Activated naive CD8-positive, alpha-beta T cell treated with anti-CD3 and anti-CD28 coated beads for 36 hours (primary cell): ENCODE measurements at regions not wholly inside any gene's neighbourhood (a gene's known extent, or its start where the extent isn't known, plus 50 kb on each side); places are given as distances from the start of the nearest gene placed in this dataset.

ENCODE experiments used
- DNase-seq: peaks from one replicate; pipeline ENCODE4 v3.0.0; 2021
- H3K27ac Mint-ChIP-seq: one replicate; pipeline ENCODE4 v1.8.0; 2022; ENCODE audit warnings: mild to moderate bottlenecking, moderate library complexity, mixed read lengths
- H3K27me3 Mint-ChIP-seq: one replicate; pipeline ENCODE4 v1.8.0; 2022; ENCODE audit warnings: mild to moderate bottlenecking, mixed read lengths
- H3K36me3 Mint-ChIP-seq: one replicate; pipeline ENCODE4 v1.8.0; 2021; ENCODE audit warnings: mild to moderate bottlenecking, mixed read lengths
- H3K4me1 Mint-ChIP-seq: one replicate; pipeline ENCODE4 v1.8.0; 2021; ENCODE audit warnings: mixed read lengths
- H3K4me3 Mint-ChIP-seq: one replicate; pipeline ENCODE4 v1.8.0; 2022; ENCODE audit warnings: mild to moderate bottlenecking, moderate library complexity, mixed read lengths
- H3K9me3 Mint-ChIP-seq: one replicate; pipeline ENCODE4 v1.8.0; 2022; ENCODE audit warnings: mixed read lengths

DNA sequence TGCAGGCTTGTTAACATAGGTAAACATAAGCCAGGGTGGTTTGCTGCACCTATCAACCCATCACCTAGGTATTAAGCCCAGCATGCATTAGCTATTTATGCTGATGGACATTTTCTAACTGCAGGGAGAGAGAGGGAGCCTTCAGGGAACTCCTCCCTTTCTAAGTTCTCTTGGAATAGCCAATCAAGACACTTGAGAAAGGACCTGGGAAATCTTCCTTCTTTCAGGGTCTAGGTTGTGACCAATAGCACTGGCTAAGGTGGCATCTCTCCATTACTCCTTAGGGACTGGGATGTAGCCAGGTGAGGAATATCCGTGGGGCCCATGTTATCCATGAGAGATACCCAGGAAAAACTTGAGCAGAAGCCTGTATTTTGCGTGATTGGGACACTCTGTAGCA, 849.6 kb upstream of the MAP3K7 start:
- no peaks in the 10 kb centered on the region for H3K9me3 Mint-ChIP-seq
- no peak for DNase-seq
- no peaks in the 10 kb centered on the region for H3K4me1 Mint-ChIP-seq
- H3K36me3 Mint-ChIP-seq = no peaks in the 10 kb centered on the region
- H3K27ac Mint-ChIP-seq = no peak overlapping the region
- H3K27me3 Mint-ChIP-seq = no peaks in the 10 kb centered on the region
- H3K4me3 Mint-ChIP-seq = no peak overlapping the region

DNA sequence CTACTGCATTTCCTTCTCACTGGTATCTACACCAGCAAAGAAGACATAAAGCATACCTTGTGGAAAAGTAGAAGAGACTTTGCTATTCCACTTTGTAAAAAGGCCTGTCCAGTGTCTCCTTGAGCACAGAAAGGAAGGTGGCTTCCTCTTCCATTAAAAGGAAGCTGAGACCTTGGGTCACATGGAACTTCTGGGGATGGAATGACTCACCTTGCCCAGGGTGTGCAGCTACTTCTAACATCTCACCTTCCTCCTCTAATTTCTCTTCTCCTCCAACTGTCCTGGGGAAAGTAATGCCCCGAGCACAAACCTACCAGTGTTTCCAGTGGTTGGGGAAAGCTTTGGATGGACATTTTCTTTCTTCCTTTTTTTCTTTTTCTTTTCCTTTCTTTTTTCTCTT, 848.8 kb upstream of the MAP3K7 start:
- Mint-ChIP-seq H3K4me3 (no peak overlapping the region), H3K27ac (no peak overlapping the region), H3K4me1 (no peaks in the 10 kb centered on the region), H3K36me3 (no peaks in the 10 kb centered on the region), H3K27me3 (no peaks in the 10 kb centered on the region), H3K9me3 (no peaks in the 10 kb centered on the region)
- DNase-seq = no peak

DNA sequence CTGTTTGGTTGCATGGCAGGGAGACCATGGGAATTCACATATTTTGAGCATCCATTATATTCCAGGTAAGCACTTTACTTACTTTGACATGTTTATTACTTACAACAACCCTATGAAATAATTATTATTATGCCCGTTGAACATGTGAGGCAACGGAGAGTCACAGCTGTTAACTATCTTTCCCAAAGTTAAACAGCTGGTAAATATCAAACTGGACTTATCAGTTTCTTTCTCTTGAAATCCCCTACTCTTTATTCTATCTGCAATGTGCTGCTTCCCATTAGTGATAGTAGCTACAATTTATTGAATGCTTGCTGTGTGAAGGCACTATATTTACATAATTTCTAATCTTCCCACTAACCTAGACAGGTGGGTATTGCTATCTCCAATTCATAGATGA, 847.7 kb upstream of the MAP3K7 start:
- Mint-ChIP-seq H3K27ac (no peak overlapping the region), H3K27me3 (no peaks in the 10 kb centered on the region), H3K9me3 (no peaks in the 10 kb centered on the region), H3K4me1 (no peaks in the 10 kb centered on the region), H3K4me3 (no peak overlapping the region), H3K36me3 (no peaks in the 10 kb centered on the region)
- no peak for DNase-seq

DNA sequence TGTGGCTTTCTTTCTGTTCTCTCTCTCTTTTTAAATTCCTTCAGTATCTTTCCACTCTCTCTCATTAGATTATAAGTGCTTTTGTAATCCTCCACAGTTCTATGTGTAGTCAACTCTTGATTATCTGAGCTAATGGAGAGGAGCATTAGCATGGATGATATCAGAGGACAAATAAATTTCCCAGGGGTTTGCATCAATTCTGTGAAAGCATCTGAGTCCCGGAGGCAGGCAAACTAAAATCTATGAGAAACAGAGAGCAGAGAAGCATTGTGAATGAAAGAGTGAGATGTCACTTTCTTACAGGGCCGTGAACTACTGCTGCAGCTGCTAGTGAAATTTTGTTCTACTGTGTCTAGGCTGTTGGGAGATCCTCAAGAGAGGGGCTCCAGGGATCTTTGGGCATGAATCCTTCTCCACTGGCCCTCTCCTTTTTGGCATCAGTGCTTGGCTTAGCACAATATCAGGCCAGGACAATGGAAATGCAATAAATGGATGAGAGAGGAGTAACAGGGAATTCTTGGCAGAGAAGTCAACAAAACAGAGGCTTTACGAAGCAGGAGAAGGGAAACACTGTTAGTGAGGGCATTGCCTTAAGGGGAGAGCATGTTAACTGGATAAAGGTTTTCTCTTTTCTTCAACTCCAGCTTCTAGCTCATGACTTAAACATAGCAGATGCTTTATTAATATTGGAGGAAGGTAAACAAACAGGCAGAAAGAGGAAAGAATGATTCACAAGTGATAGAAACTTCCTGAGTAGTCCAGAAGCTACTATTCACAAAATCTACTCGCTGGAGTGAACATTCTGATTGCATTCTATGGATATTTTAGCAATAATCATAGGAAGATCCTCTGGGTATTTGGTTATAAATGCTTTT, 847.0 kb upstream of the MAP3K7 start:
- Mint-ChIP-seq H3K36me3 (no peaks in the 10 kb centered on the region), H3K4me1 (no peaks in the 10 kb centered on the region), H3K27ac (no peak overlapping the region)

DNA sequence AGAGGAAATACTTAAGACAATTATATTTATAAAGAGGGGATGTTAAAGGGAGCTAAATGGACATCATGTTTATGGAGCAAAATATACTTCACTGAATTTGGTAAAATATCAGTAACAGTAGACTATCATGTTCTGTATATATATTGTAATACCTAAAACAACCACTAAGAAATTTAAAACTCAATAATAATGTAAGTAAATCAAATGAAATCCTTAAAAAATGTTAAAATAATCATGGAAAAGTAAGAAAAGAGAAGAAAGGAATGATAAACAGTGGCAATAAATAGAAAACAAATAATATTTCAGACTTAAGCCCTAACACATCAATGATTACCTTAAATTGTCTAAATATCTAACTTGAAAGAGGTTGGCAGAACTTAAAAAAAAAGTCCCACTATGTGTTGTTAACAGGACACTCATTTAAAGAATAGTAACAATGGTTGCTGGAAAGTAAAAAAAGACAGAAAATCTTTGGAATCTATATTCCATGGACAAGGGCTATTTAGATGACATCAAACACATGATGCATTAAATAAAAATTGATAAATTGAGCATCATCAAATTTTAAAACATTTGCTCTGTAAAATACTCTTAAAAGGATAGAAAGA, 842.2 kb upstream of the MAP3K7 start:
- Mint-ChIP-seq H3K9me3 (peaks cover 2% of the 10 kb centered on the region), H3K27me3 (no peaks in the 10 kb centered on the region), H3K4me3 (no peak overlapping the region), H3K27ac (no peak overlapping the region), H3K36me3 (no peaks in the 10 kb centered on the region), H3K4me1 (no peaks in the 10 kb centered on the region)
- DNase-seq = no peak

More for the DNA sequence above, 847.0 kb upstream of the MAP3K7 start:
- H3K4me3 Mint-ChIP-seq = no peak overlapping the region
- no peaks in the 10 kb centered on the region for H3K9me3 Mint-ChIP-seq
- DNase-seq = no peak
- H3K27me3 Mint-ChIP-seq = no peaks in the 10 kb centered on the region

DNA sequence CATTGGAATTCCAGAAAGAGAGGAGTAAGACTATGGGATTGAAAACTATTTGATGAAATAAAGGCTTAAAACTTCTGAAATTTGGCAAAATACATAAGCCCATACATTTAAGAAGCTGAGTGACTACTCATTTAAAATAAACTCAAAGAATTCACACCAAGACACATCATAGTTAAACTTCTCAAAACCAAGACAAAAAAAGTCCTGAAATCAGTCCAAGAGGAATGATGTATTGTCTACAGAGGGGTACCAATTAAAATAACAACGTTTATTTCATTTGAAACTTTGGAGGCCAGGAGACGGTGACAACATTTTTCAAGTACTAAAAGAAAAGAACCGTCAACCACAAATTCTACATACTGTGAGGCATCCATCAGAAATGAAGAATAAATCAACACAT, 841.4 kb upstream of the MAP3K7 start:
- Mint-ChIP-seq H3K27ac (no peak overlapping the region), H3K36me3 (no peaks in the 10 kb centered on the region), H3K9me3 (peaks cover 2% of the 10 kb centered on the region), H3K4me3 (no peak overlapping the region), H3K4me1 (no peaks in the 10 kb centered on the region), H3K27me3 (no peaks in the 10 kb centered on the region)
- no peak for DNase-seq

DNA sequence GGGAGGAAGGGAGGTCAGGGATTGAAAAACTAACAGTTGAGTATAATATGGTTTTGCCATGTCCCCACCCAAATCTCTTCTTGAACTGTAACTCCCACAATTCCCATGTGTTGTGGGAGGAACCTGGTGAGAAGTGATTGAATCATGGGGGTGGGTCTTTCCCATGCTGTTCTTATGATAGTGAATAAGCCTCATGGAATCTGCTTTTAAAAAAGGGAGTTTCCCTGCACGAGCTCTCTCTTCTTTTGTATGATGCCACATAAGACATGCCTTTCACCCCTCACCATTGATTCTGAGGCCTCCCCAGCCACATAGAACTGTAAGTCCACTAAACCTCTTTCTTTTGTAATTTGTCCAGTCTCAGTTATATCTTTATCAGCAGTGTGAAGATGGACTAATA, 833.4 kb upstream of the MAP3K7 start:
- H3K4me1 Mint-ChIP-seq = no peaks in the 10 kb centered on the region
- no peaks in the 10 kb centered on the region for H3K36me3 Mint-ChIP-seq
- H3K27me3 Mint-ChIP-seq = no peaks in the 10 kb centered on the region
- H3K27ac Mint-ChIP-seq = no peak overlapping the region
- H3K9me3 Mint-ChIP-seq = peaks cover 14% of the 10 kb centered on the region
- no peak for DNase-seq
- H3K4me3 Mint-ChIP-seq = no peak overlapping the region

DNA sequence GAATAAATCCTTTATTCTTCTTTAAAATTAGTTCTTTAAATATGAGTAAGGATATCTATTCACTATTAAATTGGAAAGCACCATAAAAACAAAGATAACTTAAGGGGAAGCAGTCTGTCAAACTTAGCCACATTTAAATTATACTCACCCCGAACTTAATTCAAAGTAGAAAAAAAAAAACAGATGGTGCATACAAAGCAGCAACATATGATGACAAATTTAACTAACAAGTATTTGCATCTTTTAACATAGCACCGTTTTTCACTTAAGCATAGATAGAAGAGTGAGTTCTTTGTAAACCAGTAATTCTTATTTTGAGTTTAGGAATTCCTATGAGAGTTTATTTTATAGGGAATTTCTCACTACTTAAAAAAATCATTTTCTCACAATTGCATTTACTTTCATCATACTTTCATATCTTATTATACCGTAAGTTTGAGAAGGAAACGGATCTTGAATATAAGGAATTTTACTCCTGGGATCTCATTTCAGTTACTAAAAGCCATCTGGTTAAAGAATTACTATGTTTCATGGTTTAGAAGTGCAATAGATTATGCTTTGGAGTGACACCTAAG, 828.2 kb upstream of the MAP3K7 start:
- Mint-ChIP-seq H3K27ac (no peak overlapping the region), H3K4me1 (no peaks in the 10 kb centered on the region), H3K27me3 (no peaks in the 10 kb centered on the region), H3K4me3 (no peak overlapping the region), H3K9me3 (peaks cover 11% of the 10 kb centered on the region), H3K36me3 (no peaks in the 10 kb centered on the region)
- DNase-seq = no peak

DNA sequence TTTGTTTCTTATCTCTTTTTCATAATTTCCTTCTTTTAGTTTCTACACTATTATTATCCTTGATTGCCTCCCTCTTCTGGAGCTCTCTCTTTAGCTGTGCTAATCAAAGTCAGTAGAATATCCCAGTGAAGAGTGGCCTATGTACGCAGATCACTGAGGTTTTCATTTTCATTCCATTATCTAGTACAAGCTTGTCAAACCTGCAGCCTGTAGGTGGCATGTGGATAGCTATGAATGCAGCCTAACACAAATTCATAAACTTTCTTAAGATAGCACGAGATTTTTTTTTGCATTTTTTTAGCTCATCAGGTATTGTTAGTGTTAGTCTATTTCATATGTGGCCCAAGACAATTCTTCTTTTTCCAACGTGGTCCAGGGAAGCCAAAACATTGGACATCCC, 825.7 kb upstream of the MAP3K7 start:
- Mint-ChIP-seq H3K36me3 (no peaks in the 10 kb centered on the region), H3K27me3 (no peaks in the 10 kb centered on the region), H3K9me3 (peaks cover 6% of the 10 kb centered on the region), H3K27ac (no peak overlapping the region), H3K4me1 (no peaks in the 10 kb centered on the region), H3K4me3 (no peak overlapping the region)
- DNase-seq = no peak

DNA sequence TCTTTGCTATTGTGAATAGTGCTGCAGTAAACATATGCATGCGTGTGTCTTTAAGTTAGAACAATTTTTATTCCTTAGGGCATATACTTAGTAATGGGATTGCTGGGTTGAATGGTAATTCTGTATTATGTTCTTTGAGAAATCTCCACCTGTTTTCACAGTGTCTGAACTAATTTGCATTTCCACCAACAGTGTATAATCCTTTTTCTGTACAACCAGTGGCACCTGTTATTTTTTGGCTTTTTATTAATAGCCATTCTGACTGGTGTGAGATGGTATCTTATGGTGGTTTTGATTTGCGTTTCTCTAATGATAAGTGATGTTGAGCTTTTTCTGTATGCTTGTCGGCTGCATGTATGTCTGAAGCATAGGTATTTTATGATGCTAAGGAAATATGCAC, 820.8 kb upstream of the MAP3K7 start:
- no peaks in the 10 kb centered on the region for H3K4me1 Mint-ChIP-seq
- H3K9me3 Mint-ChIP-seq = peaks cover 6% of the 10 kb centered on the region
- no peak overlapping the region for H3K4me3 Mint-ChIP-seq

DNA sequence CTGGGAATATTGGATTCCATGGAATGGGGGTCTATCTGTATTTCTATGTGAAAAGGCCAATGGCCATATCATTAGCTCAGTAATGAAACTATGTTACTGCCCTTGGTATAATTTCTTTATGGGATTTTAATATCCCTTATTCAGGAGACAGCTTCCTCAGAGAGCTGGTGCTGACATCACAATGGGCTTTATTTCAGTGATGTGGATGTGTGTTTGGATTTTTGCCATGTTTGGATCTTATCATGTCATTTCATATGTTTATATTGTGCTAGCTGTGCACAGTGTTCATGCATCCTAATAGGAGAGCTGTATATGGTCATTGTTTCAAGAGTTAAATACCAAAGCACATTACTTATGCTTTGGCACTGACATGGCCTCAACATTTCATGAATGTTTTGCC, 806.1 kb upstream of the MAP3K7 start:
- H3K27ac Mint-ChIP-seq = no peak overlapping the region
- peaks cover 6% of the 10 kb centered on the region for H3K9me3 Mint-ChIP-seq
- H3K4me3 Mint-ChIP-seq = no peak overlapping the region
- no peaks in the 10 kb centered on the region for H3K36me3 Mint-ChIP-seq
- H3K4me1 Mint-ChIP-seq = no peaks in the 10 kb centered on the region
- no peak for DNase-seq
- no peaks in the 10 kb centered on the region for H3K27me3 Mint-ChIP-seq

More for the DNA sequence above, 820.8 kb upstream of the MAP3K7 start:
- H3K27me3 Mint-ChIP-seq = no peaks in the 10 kb centered on the region
- H3K36me3 Mint-ChIP-seq = no peaks in the 10 kb centered on the region
- no peak overlapping the region for H3K27ac Mint-ChIP-seq
- no peak for DNase-seq

DNA sequence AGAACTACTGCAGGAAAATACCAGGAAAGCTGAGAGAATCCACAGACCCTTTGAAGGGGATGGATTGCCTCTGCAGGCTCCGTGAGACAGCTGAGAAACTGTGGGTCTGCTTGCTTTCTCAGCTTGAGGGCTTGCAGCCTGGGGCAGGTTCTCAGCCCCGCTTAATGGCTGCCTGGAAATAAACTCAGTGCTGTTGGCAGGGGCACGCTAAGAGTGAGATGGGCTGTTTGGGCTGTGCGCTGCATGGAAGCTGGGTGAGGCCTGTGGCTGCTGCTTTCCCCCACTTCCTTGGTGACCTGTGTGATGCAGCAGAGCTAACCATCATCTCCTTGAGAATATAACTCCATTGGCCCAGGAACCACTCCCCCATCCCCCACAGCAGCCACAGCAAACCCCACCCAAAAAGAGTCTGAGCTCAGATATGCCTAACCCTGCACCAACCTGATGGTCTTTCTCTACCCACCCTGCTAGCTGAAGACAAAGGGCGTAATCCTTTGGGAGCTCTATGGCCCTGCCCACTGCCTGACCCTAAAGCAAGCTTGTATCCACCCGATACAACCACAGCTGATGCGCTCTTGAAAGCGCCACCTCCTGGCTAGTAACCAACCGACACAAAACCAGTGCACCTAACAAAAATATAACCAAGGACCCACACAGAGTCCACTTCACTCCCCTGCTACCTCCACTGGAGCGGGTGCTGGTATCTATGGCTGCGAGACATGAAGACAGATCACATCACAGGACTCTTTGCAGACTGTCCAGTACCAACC, 800.6 kb upstream of the MAP3K7 start:
- no peaks in the 10 kb centered on the region for H3K36me3 Mint-ChIP-seq
- DNase-seq = no peak
- H3K4me3 Mint-ChIP-seq = no peak overlapping the region
- H3K27ac Mint-ChIP-seq = no peak overlapping the region
- peaks cover 7% of the 10 kb centered on the region for H3K9me3 Mint-ChIP-seq
- H3K27me3 Mint-ChIP-seq = no peaks in the 10 kb centered on the region
- no peaks in the 10 kb centered on the region for H3K4me1 Mint-ChIP-seq

DNA sequence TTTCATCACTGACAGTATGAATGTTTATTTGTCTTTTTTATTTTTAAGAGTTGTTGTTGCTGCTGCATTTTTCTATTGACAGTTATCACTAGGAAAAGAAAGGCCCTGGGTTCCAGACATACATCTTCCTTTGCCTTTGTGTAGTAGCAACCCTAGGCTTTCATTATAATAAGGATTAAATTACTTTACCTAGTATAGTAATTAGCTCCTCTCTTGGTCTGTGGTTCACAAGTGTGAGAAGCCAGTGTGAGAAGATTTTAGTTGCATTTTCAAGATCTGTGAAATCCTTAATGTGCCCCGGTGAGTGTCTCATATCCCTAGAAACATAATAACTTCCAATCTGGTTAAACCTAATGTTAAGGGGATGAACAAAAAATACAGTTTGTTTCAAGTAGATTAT, 799.3 kb upstream of the MAP3K7 start:
- Mint-ChIP-seq H3K9me3 (peaks cover 7% of the 10 kb centered on the region), H3K27me3 (no peaks in the 10 kb centered on the region), H3K27ac (no peak overlapping the region), H3K4me3 (no peak overlapping the region), H3K4me1 (no peaks in the 10 kb centered on the region), H3K36me3 (no peaks in the 10 kb centered on the region)
- no peak for DNase-seq

DNA sequence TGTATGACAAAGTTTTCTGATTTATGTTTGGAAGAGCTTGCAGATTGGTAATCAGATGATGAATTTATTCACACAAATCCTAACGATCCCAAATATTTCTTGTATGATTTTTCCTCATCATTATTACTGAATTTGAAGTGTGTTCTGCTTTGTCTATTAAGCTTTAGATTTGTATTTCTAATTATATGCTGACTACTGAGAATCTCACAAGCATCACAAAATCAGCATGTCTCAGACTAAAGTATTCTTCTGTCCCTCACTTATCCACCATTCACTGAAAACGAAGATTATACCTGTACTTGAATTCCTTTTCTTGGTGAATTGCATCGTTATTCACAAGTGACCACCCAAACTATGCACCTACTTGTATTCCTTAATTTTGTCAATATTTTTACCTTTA, 796.3 kb upstream of the MAP3K7 start:
- Mint-ChIP-seq H3K4me1 (no peaks in the 10 kb centered on the region), H3K36me3 (no peaks in the 10 kb centered on the region), H3K4me3 (no peak overlapping the region), H3K27ac (no peak overlapping the region), H3K27me3 (no peaks in the 10 kb centered on the region), H3K9me3 (peaks cover 4% of the 10 kb centered on the region)
- no peak for DNase-seq

DNA sequence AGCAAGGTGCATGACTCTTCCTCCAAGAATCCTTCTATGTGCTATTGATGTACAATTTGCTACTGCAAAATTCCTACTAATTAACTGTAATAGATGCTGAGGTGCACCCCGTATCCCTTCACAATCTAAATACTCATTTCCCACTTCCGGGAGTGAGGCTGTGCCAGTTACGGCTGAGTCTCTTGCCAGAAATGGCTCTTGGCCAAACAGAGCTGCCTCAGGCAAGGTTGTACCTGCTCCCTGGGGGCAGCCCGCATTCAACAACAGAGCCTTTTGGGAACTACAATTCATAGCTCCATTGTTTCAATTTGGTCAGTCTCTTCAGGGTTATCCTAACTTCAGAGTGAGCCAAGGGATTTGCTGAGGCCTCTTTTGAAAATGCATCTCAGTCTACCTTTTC, 789.8 kb upstream of the MAP3K7 start:
- H3K4me3 Mint-ChIP-seq = no peak overlapping the region

More for the DNA sequence above, 789.8 kb upstream of the MAP3K7 start:
- Mint-ChIP-seq H3K4me1 (no peaks in the 10 kb centered on the region), H3K27me3 (no peaks in the 10 kb centered on the region), H3K36me3 (no peaks in the 10 kb centered on the region), H3K9me3 (no peaks in the 10 kb centered on the region), H3K27ac (no peak overlapping the region)
- DNase-seq = no peak
